Kidney tubule cell (primary cell): ENCODE measurements at regions not wholly inside any gene's neighbourhood (a gene's known extent, or its start where the extent isn't known, plus 50 kb on each side); places are given as distances from the start of the nearest gene placed in this dataset.

Source experiments
- DNase-seq: peaks from one replicate; pipeline ENCODE4 v3.0.0-alpha.2; 2018; ENCODE audit warnings: low spot score

DNA sequence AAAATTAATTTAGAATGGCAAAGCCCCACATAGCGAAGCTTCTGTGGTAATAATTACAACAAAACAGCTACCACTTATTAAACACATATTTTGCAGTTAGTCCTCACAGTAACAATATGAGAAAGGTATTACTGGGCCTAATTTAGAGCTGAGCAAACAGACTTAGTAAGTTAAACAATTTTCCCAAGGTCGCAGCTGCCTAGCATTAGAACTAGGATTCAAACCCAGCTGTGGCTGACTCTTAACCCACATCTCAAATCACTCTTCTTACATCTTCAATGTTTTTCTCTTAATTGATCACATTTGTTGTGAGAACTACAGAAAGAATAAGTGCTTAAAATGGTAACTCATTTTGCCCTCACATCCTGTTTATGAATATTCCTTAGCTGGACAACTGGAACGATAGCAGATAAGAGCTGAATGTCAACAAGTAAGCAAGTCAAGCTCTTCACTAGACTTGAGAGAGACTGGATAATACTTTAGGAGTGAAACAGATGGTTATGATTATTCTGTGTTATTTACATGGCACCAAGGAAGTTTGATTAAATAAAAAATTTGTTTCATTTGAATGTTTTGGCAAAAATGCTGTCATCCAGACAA is 59.4 kb upstream of the TMEM17 start:
- DNase-seq, result no peak

DNA sequence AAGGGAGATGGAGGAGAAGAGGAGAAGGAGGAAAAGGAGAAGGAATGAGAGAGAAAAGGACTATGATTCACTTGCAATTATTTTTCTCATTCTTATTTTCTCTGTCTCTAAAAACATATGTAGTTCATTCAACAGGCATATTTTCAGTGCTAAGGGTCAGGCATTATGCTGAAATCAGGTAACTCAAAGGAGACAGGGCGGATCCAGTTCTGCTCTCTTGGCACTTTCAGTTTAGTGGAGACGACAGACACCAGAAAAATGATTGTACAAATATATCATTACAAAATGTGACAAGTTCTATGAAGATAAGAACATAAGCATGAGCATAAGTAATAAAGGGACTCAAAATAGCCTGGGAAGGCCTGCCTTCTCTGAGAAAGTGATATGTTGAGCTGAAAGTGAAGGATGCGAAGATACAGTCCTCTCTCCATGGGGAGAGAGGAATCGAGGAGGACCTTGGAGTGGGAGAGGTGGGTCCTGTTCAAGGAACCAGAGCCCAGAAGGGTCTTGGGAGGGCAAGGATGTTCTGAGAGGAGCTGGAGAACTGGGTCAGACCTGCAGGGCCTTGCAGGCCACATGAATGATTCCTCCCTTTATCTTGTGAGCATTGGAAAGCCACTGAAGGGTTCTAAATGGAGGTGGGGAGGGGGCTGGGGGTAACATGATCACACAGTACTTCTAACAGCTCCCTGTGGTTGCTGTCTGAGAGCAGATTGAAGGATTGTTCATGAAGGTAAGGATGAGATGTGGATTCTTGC is 58.6 kb upstream of the TMEM17 start:
- no peak for DNase-seq

DNA sequence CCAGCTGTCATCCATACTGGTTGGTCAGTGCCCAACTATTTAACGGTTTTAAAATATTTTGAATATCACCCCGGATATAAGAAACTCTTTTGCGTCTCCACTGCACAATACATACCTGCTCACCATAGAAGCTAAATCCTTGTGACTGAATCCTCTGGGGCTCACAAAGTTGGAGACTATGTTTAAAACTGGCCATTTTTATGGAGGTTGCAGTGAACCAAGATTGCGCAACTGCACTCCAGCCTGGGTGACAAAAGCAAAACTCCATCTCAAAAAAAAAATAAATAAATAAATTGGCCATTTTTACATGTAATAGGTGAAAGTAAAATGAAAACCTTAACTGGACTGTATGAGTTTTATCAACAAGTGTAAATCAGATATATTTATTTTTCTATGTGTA is 55.6 kb upstream of the TMEM17 start:
- DNase-seq, result no peak

DNA sequence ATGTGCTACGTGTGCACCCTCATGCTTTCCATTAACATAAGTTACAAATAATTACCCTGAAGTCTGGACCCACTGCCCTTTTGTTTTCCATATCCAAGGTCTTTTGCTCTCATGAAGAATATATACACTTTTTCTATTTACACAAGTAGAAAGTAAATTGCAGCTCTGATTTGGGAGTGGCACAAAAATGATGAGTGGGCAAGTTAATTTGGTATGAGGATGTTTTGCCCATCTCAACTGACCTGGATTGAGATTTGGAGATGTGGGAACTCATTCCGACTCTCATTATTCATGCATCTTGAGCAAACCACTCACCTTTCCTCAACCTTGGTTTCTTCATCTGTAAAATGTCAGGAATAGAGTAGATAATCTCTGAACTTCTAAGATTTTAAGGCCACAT is 53.6 kb upstream of the TMEM17 start:
- DNase-seq, result no peak

DNA sequence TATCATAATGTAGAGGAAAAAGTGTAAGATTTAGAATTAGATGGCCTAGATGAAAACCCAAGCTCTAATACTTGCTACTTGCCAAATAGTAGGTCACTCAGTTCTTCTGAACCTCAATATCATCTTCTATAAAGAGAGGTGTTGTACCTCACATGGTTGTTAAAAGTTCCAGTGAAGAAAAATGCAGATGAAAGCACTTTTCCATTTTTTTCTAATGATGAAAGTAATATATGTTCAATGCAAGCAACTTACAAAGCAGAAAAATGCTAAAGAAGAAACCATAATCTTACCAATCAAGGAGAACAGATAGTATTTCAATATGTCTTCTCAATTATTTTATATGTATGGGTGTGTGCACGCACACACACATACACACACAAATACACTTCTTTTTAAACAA is 52.7 kb upstream of the TMEM17 start:
- DNase-seq, result no peak

DNA sequence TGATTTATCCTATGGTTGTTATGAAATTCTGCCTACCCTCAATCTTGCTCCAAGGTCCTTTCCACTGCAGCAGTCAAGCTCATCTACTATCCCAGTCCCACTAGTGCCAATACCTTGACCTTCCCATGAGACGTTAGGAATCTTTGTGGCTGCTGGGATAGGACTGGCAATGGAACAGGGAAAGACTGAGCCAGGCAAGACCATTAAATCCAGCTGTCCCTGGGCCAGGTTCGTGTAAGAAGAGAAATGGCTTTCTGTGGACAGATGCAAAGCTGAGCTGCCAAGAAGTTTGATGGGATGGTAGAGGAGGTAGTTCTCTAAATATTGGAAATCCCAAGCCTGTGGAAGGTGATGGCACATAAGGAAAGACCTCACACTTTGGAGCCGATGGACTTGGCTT is 50.1 kb upstream of the TMEM17 start:
- no peak for DNase-seq
